H7 (cell line): ENCODE measurements at regions not wholly inside any gene's neighbourhood (a gene's known extent, or its start where the extent isn't known, plus 50 kb on each side); places are given as distances from the start of the nearest gene placed in this dataset.
A peak's percentile ranks its signal among the peaks of the same experiment; 100 is the strongest.

Experiments
- DNase-seq: peaks from one replicate; pipeline ENCODE4 v3.0.0; 2012
- H3K27me3 ChIP-seq: 2 replicates; pipeline ENCODE4 v1.6.0; 2011; ENCODE audit warnings: mild to moderate bottlenecking, low read length; ENCODE audit not compliant: control insufficient read depth, insufficient read depth
- H3K36me3 ChIP-seq: replicated peaks from 2 replicates; pipeline ENCODE4 v1.5.1; 2011; ENCODE audit warnings: low read length; ENCODE audit not compliant: control insufficient read depth, insufficient read depth
- H3K4me3 ChIP-seq: 2 replicates; pipeline ENCODE4 v1.5.1; 2011; ENCODE audit warnings: low read depth, mild to moderate bottlenecking, control low read depth, low read length, moderate library complexity; ENCODE audit not compliant: insufficient read depth

DNA sequence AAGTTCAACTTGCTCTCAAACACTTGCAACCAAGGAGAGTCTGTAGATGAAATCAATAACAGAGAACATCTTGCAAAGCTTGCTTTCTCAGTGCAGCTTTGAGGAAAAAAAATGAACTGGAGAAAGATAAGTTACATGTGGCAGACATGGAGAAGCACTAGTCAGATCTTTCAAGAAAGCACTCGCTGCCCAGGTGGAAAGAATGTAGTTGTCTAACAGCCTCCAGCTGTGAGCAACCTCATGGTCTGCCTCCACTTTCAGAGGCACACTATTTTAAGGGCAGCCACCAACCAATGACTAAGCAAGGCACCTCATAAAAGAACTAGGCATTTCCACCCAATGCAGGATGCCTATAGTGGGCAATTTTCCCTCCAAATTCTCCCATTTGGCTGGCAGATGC lies 125.4 kb upstream of the CPNE4 start:
- Histone ChIP-seq H3K4me3 (no peak overlapping the region), H3K36me3 (no peaks in the 10 kb centered on the region), H3K27me3 (no peaks in the 10 kb centered on the region)
- DNase-seq: no peak

- no peaks in the 10 kb centered on the region for H3K27me3 ChIP-seq
- peak; percentile 14 for DNase-seq
- H3K4me3 ChIP-seq: no peak overlapping the region
- no peaks in the 10 kb centered on the region for H3K36me3 ChIP-seq
These were observed 126.8 kb upstream of the CPNE4 start for GRCh38 chr3:132161608-132162007.

GRCh38 chr3:132164469-132165092 lies 129.8 kb upstream of the CPNE4 start:
- no peaks in the 10 kb centered on the region for H3K27me3 ChIP-seq
- H3K36me3 ChIP-seq: no peaks in the 10 kb centered on the region
- H3K4me3 ChIP-seq: no peak overlapping the region
- no peak for DNase-seq

DNA sequence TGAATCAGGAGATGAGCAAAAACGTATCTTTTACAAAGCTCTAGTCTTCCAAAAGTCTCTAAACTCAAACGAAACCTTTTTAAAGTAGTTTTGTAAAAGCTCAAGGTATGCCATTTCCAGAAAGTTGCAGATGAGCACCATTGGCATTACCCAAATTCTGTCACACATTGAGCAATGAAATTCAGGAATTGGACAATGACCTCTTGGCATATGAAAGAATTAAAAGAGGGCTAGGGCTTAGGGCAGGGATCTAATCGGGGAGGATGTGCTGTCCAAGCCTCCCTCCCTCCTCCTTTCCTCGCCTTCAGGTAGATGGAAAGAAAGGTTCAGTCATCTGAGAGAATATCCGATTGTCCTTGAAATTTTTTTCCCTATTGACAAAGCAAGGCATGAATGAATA lies 133.1 kb upstream of the CPNE4 start:
- no peaks in the 10 kb centered on the region for H3K36me3 ChIP-seq
- no peak overlapping the region for H3K4me3 ChIP-seq
- H3K27me3 ChIP-seq: no peaks in the 10 kb centered on the region
- no peak for DNase-seq

DNA sequence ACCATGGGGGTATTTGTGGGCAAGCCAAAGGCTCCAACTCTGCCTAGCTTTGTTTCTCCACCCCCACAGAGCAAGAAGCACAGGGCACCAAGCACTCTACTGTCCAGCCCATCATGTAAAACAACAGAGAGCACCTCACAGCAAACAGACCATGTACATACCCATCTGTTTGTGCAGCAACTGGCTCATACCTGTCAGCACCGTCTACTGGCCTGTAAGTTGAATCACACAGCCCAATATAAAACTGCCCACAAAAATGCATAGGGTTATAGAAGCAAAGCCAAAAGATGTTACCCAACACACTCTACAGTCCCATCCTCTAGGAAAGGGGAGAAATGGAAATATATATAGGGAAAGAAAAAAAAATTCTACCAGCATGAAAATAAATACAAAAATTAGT lies 139.7 kb upstream of the CPNE4 start:
- Histone ChIP-seq H3K36me3 (no peaks in the 10 kb centered on the region), H3K4me3 (no peak overlapping the region), H3K27me3 (no peaks in the 10 kb centered on the region)
- DNase-seq: no peak

- DNase-seq: peak; percentile 51
- Histone ChIP-seq H3K36me3 (no peaks in the 10 kb centered on the region), H3K27me3 (no peaks in the 10 kb centered on the region), H3K4me3 (no peak overlapping the region)
These were observed 136.8 kb upstream of the ACP3 start for GRCh38 chr3:132180337-132180791.

- H3K27me3 ChIP-seq: no peaks in the 10 kb centered on the region
- H3K4me3 ChIP-seq: no peak overlapping the region
- H3K36me3 ChIP-seq: no peaks in the 10 kb centered on the region
- DNase-seq: peak; percentile 2
These were observed 133.4 kb upstream of the ACP3 start for GRCh38 chr3:132183811-132184210.

- H3K27me3 ChIP-seq: no peaks in the 10 kb centered on the region
- DNase-seq: no peak
- H3K4me3 ChIP-seq: no peak overlapping the region
- no peaks in the 10 kb centered on the region for H3K36me3 ChIP-seq
These were observed 129.5 kb upstream of the ACP3 start for GRCh38 chr3:132187746-132188145.

DNA sequence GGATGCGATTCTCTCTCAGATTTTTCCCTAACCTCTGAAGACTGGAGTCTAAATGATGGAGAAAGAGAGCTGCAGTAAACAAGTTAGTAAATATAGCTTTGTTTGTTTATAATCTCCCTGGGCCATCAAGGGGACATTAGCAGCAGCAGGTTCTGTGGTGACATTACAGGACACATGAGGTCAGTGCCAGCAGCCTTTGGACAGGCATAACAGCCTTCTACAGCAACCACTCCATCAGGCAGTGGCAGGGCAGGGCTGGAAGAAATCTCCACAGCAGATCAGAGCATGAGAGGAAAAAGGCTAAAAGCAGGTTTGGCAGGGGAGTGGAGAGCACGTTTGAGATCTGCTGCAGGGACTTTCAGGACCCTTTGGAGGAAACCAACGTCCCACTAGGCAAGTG lies 127.6 kb upstream of the ACP3 start:
- Histone ChIP-seq H3K36me3 (no peaks in the 10 kb centered on the region), H3K4me3 (no peak overlapping the region), H3K27me3 (no peaks in the 10 kb centered on the region)
- DNase-seq: no peak

GRCh38 chr3:132196113-132196512 lies 121.1 kb upstream of the ACP3 start:
- Histone ChIP-seq H3K36me3 (no peaks in the 10 kb centered on the region), H3K27me3 (no peaks in the 10 kb centered on the region), H3K4me3 (no peak overlapping the region)
- DNase-seq: no peak

- H3K4me3 ChIP-seq: no peak overlapping the region
- DNase-seq: no peak
These were observed 118.7 kb upstream of the ACP3 start for GRCh38 chr3:132198516-132198915.

DNA sequence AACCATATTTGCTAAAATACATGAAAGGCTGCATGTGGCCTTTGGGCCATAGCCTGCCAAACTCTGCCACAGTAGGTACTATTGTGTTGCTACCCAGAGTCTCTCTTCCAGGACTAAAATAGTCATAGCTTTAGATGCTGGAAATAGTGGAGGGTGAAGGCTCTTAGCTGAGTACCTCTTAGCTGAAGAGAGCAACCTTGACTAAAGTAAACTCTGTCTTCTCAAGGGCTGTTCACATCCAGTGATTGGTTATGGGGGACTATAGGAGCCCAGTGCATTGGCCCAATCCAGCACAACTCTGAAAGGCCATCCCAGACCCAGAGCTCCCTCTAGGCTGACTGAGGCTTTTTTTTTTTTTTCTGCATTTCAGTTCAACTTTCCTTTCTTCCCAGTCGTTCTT lies 117.8 kb upstream of the ACP3 start:
- Histone ChIP-seq H3K4me3 (no peak overlapping the region), H3K27me3 (no peaks in the 10 kb centered on the region), H3K36me3 (no peaks in the 10 kb centered on the region)
- no peak for DNase-seq

More at GRCh38 chr3:132198516-132198915, 118.7 kb upstream of the ACP3 start:
- no peaks in the 10 kb centered on the region for H3K27me3 ChIP-seq
- H3K36me3 ChIP-seq: no peaks in the 10 kb centered on the region

DNA sequence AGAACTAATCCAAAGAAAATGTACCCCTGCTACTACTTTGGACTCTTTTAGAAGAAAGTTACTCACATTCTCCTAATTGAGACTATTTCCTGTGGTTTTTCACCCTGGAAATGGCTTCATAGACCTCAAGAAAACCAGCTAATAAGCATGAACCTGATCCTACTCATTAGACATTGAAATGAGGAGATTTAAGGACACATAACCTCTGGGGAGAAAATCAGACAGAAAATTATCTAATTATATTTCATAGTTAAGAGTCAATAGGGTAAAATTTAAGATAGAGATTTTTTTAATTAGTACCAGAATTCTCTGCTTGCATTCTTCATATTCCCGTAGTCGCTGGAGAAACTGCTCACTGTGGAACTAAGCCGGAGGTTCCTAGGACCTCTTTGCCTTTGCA lies 114.6 kb upstream of the ACP3 start:
- no peak overlapping the region for H3K4me3 ChIP-seq
- H3K27me3 ChIP-seq: no peaks in the 10 kb centered on the region
- no peak for DNase-seq
- H3K36me3 ChIP-seq: no peaks in the 10 kb centered on the region

- Histone ChIP-seq H3K36me3 (no peaks in the 10 kb centered on the region), H3K27me3 (no peaks in the 10 kb centered on the region), H3K4me3 (no peak overlapping the region)
- no peak for DNase-seq
These were observed 113.2 kb upstream of the ACP3 start for GRCh38 chr3:132203889-132204596.

DNA sequence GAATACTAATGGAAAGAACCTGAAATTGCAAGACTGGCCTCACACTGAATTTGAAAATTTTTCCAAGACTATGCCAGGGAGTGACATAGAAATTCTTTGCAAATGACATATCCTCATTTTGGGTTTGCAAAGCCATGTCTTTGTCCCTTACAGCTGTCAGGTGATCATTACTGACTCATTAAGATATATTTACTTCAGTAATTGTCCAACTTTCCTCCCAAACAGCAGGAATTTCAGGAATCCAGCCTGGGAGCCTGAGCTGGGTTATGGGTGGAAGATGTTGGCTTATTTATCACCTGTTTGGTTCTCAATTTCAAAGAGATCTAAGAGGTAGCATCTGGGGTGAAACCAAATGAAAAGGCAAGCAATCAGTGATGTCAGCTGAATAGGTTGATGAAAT lies 111.6 kb upstream of the ACP3 start:
- Histone ChIP-seq H3K27me3 (no peaks in the 10 kb centered on the region), H3K36me3 (no peaks in the 10 kb centered on the region), H3K4me3 (no peak overlapping the region)
- DNase-seq: no peak
